Adrenal gland (tissue), 9 donors: ENCODE measurements at regions not wholly inside any gene's neighbourhood (a gene's known extent, or its start where the extent isn't known, plus 50 kb on each side); places are given as distances from the start of the nearest gene placed in this dataset.

ENCODE experiments used
- DNase-seq, 7 donors: peaks; one replicate each; pipeline ENCODE4 v3.0.0-alpha.2; 2019 to 2020
- H3K27ac ChIP-seq, 5 donors: fragments of 200-600 bp; sonication (generic) in 4 of 5; 1 replicate in 3 of 5; 2 replicates in 2 of 5; pipeline versions ENCODE4 v1.5.1 to v1.8.0; 2016 to 2020; ENCODE audit warnings: mild to moderate bottlenecking in 1 of 5
- H3K27me3 ChIP-seq: fragments of 200-600 bp; 2 replicates; pipeline ENCODE4 v1.8.0; 2021
- H3K36me3 ChIP-seq, 2 donors: fragments of 200-600 bp; replicated peaks in 1 of 2; 1 replicate in 1 of 2; 2 replicates in 1 of 2; pipeline versions ENCODE4 v1.5.1 to v1.8.0; 2018 to 2022
- H3K4me1 ChIP-seq, 2 donors: fragments of 200-600 bp; replicated peaks in 1 of 2; 1 replicate in 1 of 2; 2 replicates in 1 of 2; pipeline versions ENCODE4 v1.5.1 to v1.8.0; 2018 to 2021
- H3K4me3 ChIP-seq, 4 donors: fragments of 200-600 bp; sonication (generic) in 3 of 4; one replicate each; pipeline ENCODE4 v1.5.1; 2016 to 2018
- H3K9me3 ChIP-seq, 3 donors: fragments of 200-600 bp; sonication (generic) in 1 of 3; replicated peaks in 1 of 3; 1 replicate in 2 of 3; 2 replicates in 1 of 3; pipeline versions ENCODE4 v1.5.1 to v1.8.0; 2016 to 2021
- POLR2A ChIP-seq, 2 donors: fragments of 450-650 bp; IDR thresholded peaks; one replicate each; pipeline ENCODE4 v1.6.1; 2017; ENCODE audit warnings: antibody characterized with exemption in 2 of 2, mild to moderate bottlenecking in 2 of 2, moderate library complexity in 1 of 2
- WGBS, 4 donors: extraction: QIAGEN DNeasy Blood & Tissue Kit in 2 of 4; methylation state at CpG; one replicate each; pipeline versions ENCODE4 v1.1.5 to v1.1.7; 2013 to 2017; 5-methylcytosine and 5-hydroxymethylcytosine counted together
- intact Hi-C, 2 donors: fragments of 100-400 bp; cut with DNase I; formaldehyde crosslinking; loops; one replicate each; pipeline versions ENCODE4 v1.14.1 to v1.15.0; 2022 to 2023
- TF ChIP-seq, protein P1 (sequence below), 6 experiments: fragments of 450-650 bp in 4 of 6; fragments of 200-600 bp in 2 of 6; sonication (generic) in 1 of 6; IDR thresholded peaks; 1 replicate in 5 of 6; 2 replicates in 1 of 6; pipeline versions ENCODE4 v1.5.1 to v1.8.0; 2016 to 2021; ENCODE audit warnings: antibody characterized with exemption in 6 of 6, mild to moderate bottlenecking in 2 of 6, moderate library complexity in 1 of 6
- donor health status: healthy with polysubstance abuse.
- donor health status: Bipolar disorder and iron deficiency.
- donor health status: DM: yes; HTN: yes; CAD: no.
- donor health status: DM: no; HTN: no; CAD: no.
- donor health status: DM: no; HTN: no; CAD: no.

DNA sequence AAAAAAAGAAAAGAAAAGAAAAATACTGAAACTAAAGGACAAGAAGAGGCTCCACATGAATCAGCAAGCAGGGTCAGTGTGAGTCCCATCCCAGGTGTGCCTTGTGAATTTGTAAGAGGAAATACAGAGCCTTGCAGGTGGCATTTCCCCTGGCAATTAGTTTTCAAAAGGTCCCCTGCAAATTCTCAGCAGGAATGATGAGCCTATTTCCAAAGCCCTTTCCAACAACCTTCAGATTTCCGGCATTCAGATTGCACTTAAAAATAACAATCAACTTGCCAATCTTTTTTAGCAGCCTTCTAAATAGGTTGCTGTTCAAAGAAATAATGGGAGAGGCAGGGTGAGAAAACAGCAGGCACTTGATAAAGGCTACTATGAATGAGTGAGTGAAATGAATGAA lies 66.4 kb upstream of the OR13H1 start:
- Histone ChIP-seq H3K4me3 (no peak overlapping the region), H3K27me3 (peaks cover 8% of the 10 kb centered on the region), H3K36me3 (no peaks in the 10 kb centered on the region), H3K4me1 (no peaks in the 10 kb centered on the region), H3K27ac (no peak overlapping the region), H3K9me3 (no peaks in the 10 kb centered on the region)
- TF ChIP-seq POLR2A (IDR thresholded peaks at IDR 0.05), result no peak
- TF ChIP-seq, protein P1, sequence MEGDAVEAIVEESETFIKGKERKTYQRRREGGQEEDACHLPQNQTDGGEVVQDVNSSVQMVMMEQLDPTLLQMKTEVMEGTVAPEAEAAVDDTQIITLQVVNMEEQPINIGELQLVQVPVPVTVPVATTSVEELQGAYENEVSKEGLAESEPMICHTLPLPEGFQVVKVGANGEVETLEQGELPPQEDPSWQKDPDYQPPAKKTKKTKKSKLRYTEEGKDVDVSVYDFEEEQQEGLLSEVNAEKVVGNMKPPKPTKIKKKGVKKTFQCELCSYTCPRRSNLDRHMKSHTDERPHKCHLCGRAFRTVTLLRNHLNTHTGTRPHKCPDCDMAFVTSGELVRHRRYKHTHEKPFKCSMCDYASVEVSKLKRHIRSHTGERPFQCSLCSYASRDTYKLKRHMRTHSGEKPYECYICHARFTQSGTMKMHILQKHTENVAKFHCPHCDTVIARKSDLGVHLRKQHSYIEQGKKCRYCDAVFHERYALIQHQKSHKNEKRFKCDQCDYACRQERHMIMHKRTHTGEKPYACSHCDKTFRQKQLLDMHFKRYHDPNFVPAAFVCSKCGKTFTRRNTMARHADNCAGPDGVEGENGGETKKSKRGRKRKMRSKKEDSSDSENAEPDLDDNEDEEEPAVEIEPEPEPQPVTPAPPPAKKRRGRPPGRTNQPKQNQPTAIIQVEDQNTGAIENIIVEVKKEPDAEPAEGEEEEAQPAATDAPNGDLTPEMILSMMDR (IDR thresholded peaks at IDR 0.05), result no peak
- 33 to 58% (median 44%) methylated on average over 1 of the region's 1 CpG for WGBS, 4 donors
- no peak for DNase-seq
- intact Hi-C loops, result no loop called here
